Brain microvascular endothelial cell (primary cell): ENCODE measurements at regions not wholly inside any gene's neighbourhood (a gene's known extent, or its start where the extent isn't known, plus 50 kb on each side); places are given as distances from the start of the nearest gene placed in this dataset.
A peak's percentile ranks its signal among the peaks of the same experiment; 100 is the strongest.

Experiments
- DNase-seq: peaks from one replicate; pipeline ENCODE4 v3.0.0-alpha.2; 2020
- H3K27ac ChIP-seq: fragments of 250-450 bp; sonication (Bioruptor Pico); 2 replicates; pipeline ENCODE4 v1.5.1; 2020; ENCODE audit warnings: mild to moderate bottlenecking, moderate library complexity
- H3K27me3 ChIP-seq: fragments of 250-450 bp; sonication (Bioruptor Pico); replicated peaks from 2 replicates; pipeline ENCODE4 v1.5.1; 2020; ENCODE audit warnings: mild to moderate bottlenecking
- H3K36me3 ChIP-seq: fragments of 250-450 bp; sonication (Bioruptor Pico); replicated peaks from 2 replicates; pipeline ENCODE4 v1.5.1; 2020; ENCODE audit warnings: mild to moderate bottlenecking
- H3K4me3 ChIP-seq: 2 replicates; pipeline ENCODE4 v1.5.1; 2011; ENCODE audit warnings: low read depth, mild to moderate bottlenecking, control low read depth, low read length, moderate library complexity
- in situ Hi-C: cut with HindIII; loops from 2 replicates; pipeline ENCODE4 v1.10.0; 2017; ENCODE audit warnings: low sequenced_read_pairs, low pct_ligation_motif_present
- TF ChIP-seq, protein P1 (sequence below): IDR thresholded peaks from 2 replicates; pipeline ENCODE4 v1.5.1; 2011; ENCODE audit warnings: low read depth, mild to moderate bottlenecking, moderate library complexity, low read length, control low read depth, inconsistent platforms; ENCODE audit errors: missing control alignments

DNA sequence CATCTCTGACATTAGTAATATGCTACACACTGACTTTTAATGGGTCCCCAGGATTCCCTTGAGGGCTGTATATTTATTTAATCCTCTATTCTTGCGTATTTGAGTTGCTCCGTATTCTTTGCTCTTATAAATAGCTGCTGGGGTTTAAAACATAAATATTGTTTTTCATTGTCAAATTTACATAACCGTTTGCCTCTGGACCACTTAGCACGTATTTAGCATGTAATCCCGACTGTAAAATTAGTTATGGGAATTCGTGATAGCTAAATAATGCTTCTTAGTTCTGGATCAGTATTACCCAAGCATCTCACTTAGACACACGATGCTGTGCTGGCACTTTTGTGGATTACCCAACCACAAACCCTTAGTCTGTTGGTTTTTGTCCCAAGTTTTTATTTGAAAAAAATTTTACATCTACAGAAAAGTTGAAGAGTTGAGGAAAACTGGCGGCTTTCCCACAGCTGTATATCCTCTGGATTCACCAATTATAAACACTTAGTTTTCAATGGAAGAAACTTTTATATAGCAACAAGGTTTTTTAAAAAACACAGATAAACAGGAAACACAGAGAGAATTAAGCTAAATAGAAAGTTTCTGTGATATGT is 296.8 kb upstream of the TPM1 start:
- Histone ChIP-seq H3K36me3 (no peaks in the 10 kb centered on the region), H3K4me3 (no peak overlapping the region), H3K27ac (no peak overlapping the region), H3K27me3 (no peaks in the 10 kb centered on the region)
- DNase-seq: no peak
- in situ Hi-C loops: no loop called here
- TF ChIP-seq, protein P1, sequence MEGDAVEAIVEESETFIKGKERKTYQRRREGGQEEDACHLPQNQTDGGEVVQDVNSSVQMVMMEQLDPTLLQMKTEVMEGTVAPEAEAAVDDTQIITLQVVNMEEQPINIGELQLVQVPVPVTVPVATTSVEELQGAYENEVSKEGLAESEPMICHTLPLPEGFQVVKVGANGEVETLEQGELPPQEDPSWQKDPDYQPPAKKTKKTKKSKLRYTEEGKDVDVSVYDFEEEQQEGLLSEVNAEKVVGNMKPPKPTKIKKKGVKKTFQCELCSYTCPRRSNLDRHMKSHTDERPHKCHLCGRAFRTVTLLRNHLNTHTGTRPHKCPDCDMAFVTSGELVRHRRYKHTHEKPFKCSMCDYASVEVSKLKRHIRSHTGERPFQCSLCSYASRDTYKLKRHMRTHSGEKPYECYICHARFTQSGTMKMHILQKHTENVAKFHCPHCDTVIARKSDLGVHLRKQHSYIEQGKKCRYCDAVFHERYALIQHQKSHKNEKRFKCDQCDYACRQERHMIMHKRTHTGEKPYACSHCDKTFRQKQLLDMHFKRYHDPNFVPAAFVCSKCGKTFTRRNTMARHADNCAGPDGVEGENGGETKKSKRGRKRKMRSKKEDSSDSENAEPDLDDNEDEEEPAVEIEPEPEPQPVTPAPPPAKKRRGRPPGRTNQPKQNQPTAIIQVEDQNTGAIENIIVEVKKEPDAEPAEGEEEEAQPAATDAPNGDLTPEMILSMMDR: no peak

DNA sequence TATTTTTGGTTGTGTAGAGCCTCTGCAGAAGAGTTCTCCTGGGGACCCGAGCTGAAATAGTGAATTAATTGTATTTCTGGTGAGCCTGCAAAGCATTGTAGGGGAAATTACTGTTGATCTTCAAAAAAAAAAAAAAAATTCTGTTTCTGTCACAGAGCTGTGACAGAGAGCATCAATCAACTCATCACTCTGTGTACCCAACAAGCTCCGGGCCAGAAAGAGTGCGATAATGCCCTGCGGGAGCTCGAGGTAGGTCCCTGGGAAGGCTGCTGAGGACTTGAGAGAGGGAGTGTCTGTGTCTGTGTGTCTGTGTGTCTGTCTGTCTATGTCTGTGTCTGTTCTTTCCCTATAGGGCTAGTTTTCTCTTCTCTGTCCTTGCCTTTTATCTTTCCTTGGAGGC is 294.4 kb upstream of the TPM1 start:
- TF ChIP-seq, protein P1: no peak
- DNase-seq: no peak
- Histone ChIP-seq H3K27me3 (no peaks in the 10 kb centered on the region), H3K4me3 (no peak overlapping the region), H3K27ac (no peak overlapping the region), H3K36me3 (no peaks in the 10 kb centered on the region)
- in situ Hi-C loops: no loop called here

DNA sequence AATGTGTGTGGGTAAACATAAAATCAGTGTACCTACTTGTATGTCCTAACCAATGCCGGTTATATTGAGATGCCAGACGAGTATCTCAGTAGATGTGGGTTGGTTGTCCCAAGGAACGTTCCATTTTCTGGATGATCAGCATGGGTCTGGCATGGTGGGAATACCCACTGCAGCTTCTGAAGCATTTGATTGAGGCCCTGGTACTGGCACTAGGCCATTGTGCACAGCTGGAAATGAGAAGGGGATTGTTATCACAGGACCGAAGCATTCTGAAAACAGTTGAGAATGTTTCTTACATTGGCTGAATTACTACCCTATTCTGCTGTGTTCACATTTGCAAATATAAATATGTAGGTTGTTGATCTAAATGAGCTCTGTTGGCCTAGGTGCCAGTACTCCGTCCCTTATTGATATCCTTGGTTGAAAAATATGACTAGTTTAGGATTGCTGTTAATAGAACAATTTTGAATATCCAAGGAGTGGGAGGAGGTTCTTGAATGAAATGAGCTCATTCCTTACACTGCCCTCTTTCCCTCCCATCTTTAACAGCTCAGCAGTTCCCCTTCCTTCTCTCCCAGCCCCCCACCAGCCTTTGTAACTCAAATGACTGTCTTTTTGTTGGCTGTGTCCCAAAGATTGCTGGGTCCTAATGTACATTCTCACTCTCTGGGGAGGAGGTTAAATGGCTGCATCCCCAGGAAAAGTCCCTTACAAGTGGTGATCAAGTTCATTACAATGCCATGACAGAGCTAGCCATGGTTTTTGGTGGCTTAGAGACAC is 293.3 kb upstream of the TPM1 start:
- Histone ChIP-seq H3K27me3 (no peaks in the 10 kb centered on the region), H3K4me3 (no peak overlapping the region), H3K36me3 (no peaks in the 10 kb centered on the region), H3K27ac (no peak overlapping the region)
- peak; percentile 38 for DNase-seq
- TF ChIP-seq, protein P1: no peak
- in situ Hi-C loops: no loop called here

DNA sequence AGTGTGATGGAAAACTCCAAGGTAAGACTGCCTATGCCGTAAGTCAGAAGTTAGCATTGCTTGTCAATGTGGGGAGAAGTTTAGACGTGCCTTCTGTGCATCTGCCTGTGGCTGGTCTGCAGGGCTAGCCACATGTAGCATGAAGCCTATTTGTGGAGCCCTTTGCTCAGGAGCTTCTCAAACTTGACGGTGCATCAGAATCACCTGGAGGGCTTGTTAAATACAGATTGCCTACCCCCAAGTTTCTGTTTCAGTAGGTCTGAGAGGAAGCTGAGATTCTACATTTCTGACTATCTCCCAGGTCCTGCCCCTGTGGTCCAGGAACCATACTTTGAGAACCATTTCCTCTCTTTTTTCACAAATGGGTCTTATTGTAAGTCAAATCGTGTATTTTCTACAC is 292.1 kb upstream of the TPM1 start:
- DNase-seq: no peak
- TF ChIP-seq, protein P1: no peak
- no peaks in the 10 kb centered on the region for H3K36me3 ChIP-seq
- in situ Hi-C loops: no loop called here
- H3K27me3 ChIP-seq: no peaks in the 10 kb centered on the region
- no peak overlapping the region for H3K4me3 ChIP-seq
- no peak overlapping the region for H3K27ac ChIP-seq

DNA sequence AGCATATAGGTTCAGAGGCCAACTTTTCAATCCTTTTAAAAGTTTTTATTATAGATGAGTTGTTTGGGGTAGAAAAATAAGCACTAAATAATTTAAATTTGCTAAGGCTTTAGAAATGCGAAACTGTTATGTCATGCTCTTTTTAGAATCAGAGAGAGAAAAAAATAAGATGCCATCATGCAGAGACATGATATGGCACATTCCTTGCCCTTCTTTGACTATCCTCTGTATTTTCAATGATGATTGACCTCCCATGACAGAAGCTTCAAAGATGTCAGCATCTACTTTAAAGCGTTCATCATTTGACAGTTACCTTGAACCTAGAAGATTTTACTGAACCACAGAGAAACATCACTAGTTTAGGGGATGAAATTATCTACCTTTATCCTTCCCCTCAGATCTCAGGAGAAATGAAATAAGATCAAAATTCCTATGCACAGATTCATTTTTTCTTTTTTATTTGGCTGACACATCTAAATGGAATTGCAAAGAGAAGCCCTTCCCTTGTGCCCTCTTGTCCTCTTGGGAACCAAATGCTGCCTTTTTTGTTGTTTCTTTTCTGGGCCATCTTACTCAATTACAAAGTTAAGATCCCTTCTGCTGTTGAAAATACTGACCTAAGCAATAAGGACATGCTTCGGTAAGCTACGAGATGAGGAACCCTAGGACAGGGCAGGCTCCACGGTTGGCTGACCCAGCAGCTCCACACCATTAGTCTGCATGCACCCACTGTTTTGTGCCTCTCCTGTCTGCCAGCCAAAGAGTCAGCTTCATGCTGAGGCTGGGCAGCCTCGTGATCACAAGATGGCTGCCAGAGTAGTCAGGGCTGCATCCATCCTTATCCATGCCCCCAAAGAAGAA is 289.7 kb upstream of the TPM1 start:
- Histone ChIP-seq H3K4me3 (no peak overlapping the region), H3K27ac (peak overlapping the region; percentile 21), H3K27me3 (no peaks in the 10 kb centered on the region), H3K36me3 (no peaks in the 10 kb centered on the region)
- peak; percentile 12 for DNase-seq
- TF ChIP-seq, protein P1: no peak
- in situ Hi-C loops: no loop called here
